ENCODE measurements at regions not wholly inside any gene's neighbourhood (a gene's known extent, or its start where the extent isn't known, plus 50 kb on each side); places are given as distances from the start of the nearest gene placed in this dataset.
A peak's percentile ranks its signal among the peaks of the same experiment; 100 is the strongest.
"Not testable (repeated sequence)": the region's sequence is repeated elsewhere in the genome, so short reads cannot be mapped to it uniquely, and the experiment has no call there.

GRCh38 chr1:101366513-101367215 lies 129.8 kb downstream of the S1PR1 start:
- no peak for DNase-seq (ENCODE audit: low spot score)
- peak; percentile 59 for FAIRE-seq

- FAIRE-seq = no peak
- DNase-seq (ENCODE audit: low spot score) = no peak
Observed at GRCh38 chr1:101367630-101368029, 130.8 kb downstream of the S1PR1 start.

- DNase-seq (ENCODE audit: low spot score) = no peak
- no peak for FAIRE-seq
Observed at GRCh38 chr1:101370488-101370887, 133.7 kb downstream of the S1PR1 start.

GRCh38 chr1:101371259-101371658 lies 134.4 kb downstream of the S1PR1 start:
- FAIRE-seq = peak; percentile 85

GRCh38 chr1:101373570-101373969 lies 136.8 kb downstream of the S1PR1 start:
- FAIRE-seq (no peak), DNase-seq (ENCODE audit: low spot score) (no peak)

More at GRCh38 chr1:101371259-101371658, 134.4 kb downstream of the S1PR1 start:
- DNase-seq (ENCODE audit: low spot score) = peak; percentile 59

- DNase-seq (ENCODE audit: low spot score); FAIRE-seq: not testable (repeated sequence)
Observed at GRCh38 chr1:101375448-101375847, 138.6 kb downstream of the S1PR1 start.

- DNase-seq (ENCODE audit: low spot score) (no peak), FAIRE-seq (no peak)
Observed at GRCh38 chr1:101376121-101377083, 139.6 kb downstream of the S1PR1 start.

- no peak for FAIRE-seq
Observed at GRCh38 chr1:101377084-101377835, 140.4 kb downstream of the S1PR1 start.

GRCh38 chr1:101379037-101379436 lies 142.2 kb downstream of the S1PR1 start:
- no peak for FAIRE-seq
- no peak for DNase-seq (ENCODE audit: low spot score)

More at GRCh38 chr1:101377084-101377835, 140.4 kb downstream of the S1PR1 start:
- no peak for DNase-seq (ENCODE audit: low spot score)

- FAIRE-seq (no peak), DNase-seq (ENCODE audit: low spot score) (no peak)
Observed at GRCh38 chr1:101379950-101380349, 143.1 kb downstream of the S1PR1 start.

- FAIRE-seq (no peak), DNase-seq (ENCODE audit: low spot score) (no peak)
Observed at GRCh38 chr1:101382135-101382534, 145.3 kb downstream of the S1PR1 start.

GRCh38 chr1:101388904-101389546 lies 152.2 kb downstream of the S1PR1 start:
- FAIRE-seq = no peak
- DNase-seq (ENCODE audit: low spot score) = no peak

- FAIRE-seq (no peak), DNase-seq (ENCODE audit: low spot score) (no peak)
Observed at GRCh38 chr1:101389547-101389929, 152.7 kb downstream of the S1PR1 start.

- no peak for DNase-seq (ENCODE audit: low spot score)
- no peak for FAIRE-seq
Observed at GRCh38 chr1:101392552-101392951, 155.7 kb downstream of the S1PR1 start.

- DNase-seq (ENCODE audit: low spot score) (no peak), FAIRE-seq (no peak)
Observed at GRCh38 chr1:101394041-101394440, 157.2 kb downstream of the S1PR1 start.

GRCh38 chr1:101399222-101399621 lies 162.4 kb downstream of the S1PR1 start:
- no peak for FAIRE-seq
- DNase-seq (ENCODE audit: low spot score) = no peak

GRCh38 chr1:101406271-101406670 lies 169.5 kb downstream of the S1PR1 start:
- no peak for DNase-seq (ENCODE audit: low spot score)
- no peak for FAIRE-seq

GRCh38 chr1:101406681-101407080 lies 169.9 kb downstream of the S1PR1 start:
- FAIRE-seq (no peak), DNase-seq (ENCODE audit: low spot score) (no peak)

- FAIRE-seq (no peak), DNase-seq (ENCODE audit: low spot score) (no peak)
Observed at GRCh38 chr1:101407505-101408211, 170.8 kb downstream of the S1PR1 start.

Data from RCC 7860 (cell line).